SK-N-SH treated with all-trans-retinoic acid at 6 μM for 48 hours (cell line): ENCODE measurements at regions not wholly inside any gene's neighbourhood (a gene's known extent, or its start where the extent isn't known, plus 50 kb on each side); places are given as distances from the start of the nearest gene placed in this dataset.

Experiments
- ATAC-seq: fragments of 200-7000 bp; cut with Tn5 transposase; 3 replicates; pipeline ENCODE4 v1.9.1; 2020; ENCODE audit warnings: mild to moderate bottlenecking, moderate library complexity
- ARNTL ChIP-seq: fragments of 450-650 bp; formaldehyde crosslinking; IDR thresholded peaks from 2 replicates; pipeline ENCODE4 v1.5.0; 2020; ENCODE audit warnings: low read depth, mild to moderate bottlenecking, moderate library complexity, borderline replicate concordance
- BACH2 ChIP-seq: fragments of 250-450 bp; sonication (Bioruptor Pico); IDR thresholded peaks from 2 replicates; pipeline ENCODE4 v1.9.0; 2021; ENCODE audit warnings: mild to moderate bottlenecking, borderline replicate concordance
- CREB5 ChIP-seq: fragments of 250-450 bp; sonication (Bioruptor Pico); IDR thresholded peaks from 2 replicates; pipeline ENCODE4 v1.5.1; 2020; ENCODE audit warnings: low read depth, mild to moderate bottlenecking, moderate library complexity
- CSDC2 ChIP-seq: fragments of 250-450 bp; sonication (Bioruptor Pico); IDR thresholded peaks from 2 replicates; pipeline ENCODE4 v1.5.0; 2020; ENCODE audit warnings: mild to moderate bottlenecking, moderate library complexity
- CSRNP3 ChIP-seq: fragments of 250-450 bp; sonication (Bioruptor Pico); IDR thresholded peaks from 2 replicates; pipeline ENCODE4 v1.5.1; 2021; ENCODE audit warnings: mild to moderate bottlenecking, moderate library complexity
- ESRRG ChIP-seq: fragments of 250-450 bp; sonication (Bioruptor Pico); IDR thresholded peaks from 2 replicates; pipeline ENCODE4 v1.6.1; 2021; ENCODE audit warnings: mild to moderate bottlenecking
- GLIS3 ChIP-seq: fragments of 250-450 bp; sonication (Bioruptor Pico); IDR thresholded peaks from 2 replicates; pipeline ENCODE4 v1.5.0; 2020; ENCODE audit warnings: mild to moderate bottlenecking, moderate library complexity
- ISL1 ChIP-seq: fragments of 250-450 bp; sonication (Bioruptor Pico); IDR thresholded peaks from 2 replicates; pipeline ENCODE4 v2.1.2; 2022; ENCODE audit warnings: mild to moderate bottlenecking, moderate library complexity
- OSR1 ChIP-seq: fragments of 250-450 bp; sonication (Bioruptor Pico); IDR thresholded peaks from 2 replicates; pipeline ENCODE4 v1.8.0; 2022; ENCODE audit warnings: moderate library complexity, mild to moderate bottlenecking, inconsistent platforms
- PATZ1 ChIP-seq: fragments of 250-450 bp; sonication (Bioruptor Pico); IDR thresholded peaks from 2 replicates; pipeline ENCODE4 v1.8.0; 2020; ENCODE audit warnings: mild to moderate bottlenecking, moderate library complexity, borderline replicate concordance
- POU6F1 ChIP-seq: fragments of 250-450 bp; sonication (Bioruptor Pico); IDR thresholded peaks from 2 replicates; pipeline ENCODE4 v1.8.0; 2021; ENCODE audit warnings: low read depth, mild to moderate bottlenecking, moderate library complexity, borderline replicate concordance
- SNAI2 ChIP-seq: fragments of 250-450 bp; sonication (Bioruptor Pico); IDR thresholded peaks from 2 replicates; pipeline ENCODE4 v1.5.0; 2020; ENCODE audit warnings: mild to moderate bottlenecking, moderate library complexity
- TCF4 ChIP-seq: fragments of 250-450 bp; sonication (Bioruptor Pico); IDR thresholded peaks from 2 replicates; pipeline ENCODE4 v1.8.0; 2021; ENCODE audit warnings: mild to moderate bottlenecking, moderate library complexity, borderline replicate concordance
- TOX ChIP-seq: fragments of 250-450 bp; sonication (Bioruptor Pico); IDR thresholded peaks from 2 replicates; pipeline ENCODE4 v1.8.0; 2021; ENCODE audit warnings: mild to moderate bottlenecking, moderate library complexity, borderline replicate concordance
- TSHZ2 ChIP-seq: fragments of 250-450 bp; sonication (Bioruptor Pico); IDR thresholded peaks from 2 replicates; pipeline ENCODE4 v1.5.0; 2020; ENCODE audit warnings: mild to moderate bottlenecking, moderate library complexity
- ZFP3 ChIP-seq: fragments of 250-450 bp; sonication (Bioruptor Pico); IDR thresholded peaks from 2 replicates; pipeline ENCODE4 v1.5.0; 2020; ENCODE audit warnings: mild to moderate bottlenecking, moderate library complexity
- ZFP30 ChIP-seq: fragments of 450-650 bp; formaldehyde crosslinking; IDR thresholded peaks from 2 replicates; pipeline ENCODE4 v1.5.0; 2022; ENCODE audit warnings: mild to moderate bottlenecking, moderate library complexity
- ZNF565 ChIP-seq: fragments of 450-650 bp; formaldehyde crosslinking; conservative IDR thresholded peaks from 2 replicates; pipeline ENCODE4 v1.5.0; 2020; ENCODE audit warnings: low read depth, mild to moderate bottlenecking, moderate library complexity
- ZNF70 ChIP-seq: fragments of 450-650 bp; formaldehyde crosslinking; IDR thresholded peaks from 2 replicates; pipeline ENCODE4 v1.5.0; 2020; ENCODE audit warnings: mild to moderate bottlenecking, moderate library complexity
- ZNF8 ChIP-seq: fragments of 450-650 bp; formaldehyde crosslinking; IDR thresholded peaks from 2 replicates; pipeline ENCODE4 v1.5.0; 2020; ENCODE audit warnings: mild to moderate bottlenecking, moderate library complexity

- TF ChIP-seq CREB5 = no peak
- no peak for TF ChIP-seq ESRRG (CRISPR knock-in tag)
- TF ChIP-seq, all 23 proteins: peak for 0
Observed at GRCh38 chr12:42935090-42935489, 345.5 kb upstream of the PRICKLE1 start (continued).

- no peak for TF ChIP-seq ARNTL
- ATAC-seq = no peak
Observed at GRCh38 chr12:42933461-42934081, 344.0 kb upstream of the PRICKLE1 start.

GRCh38 chr12:42932936-42933335, 343.4 kb upstream of the PRICKLE1 start:
- no peak for TF ChIP-seq BACH2
- ATAC-seq = no peak

- no peak for ATAC-seq
- TF ChIP-seq TSHZ2 (CRISPR knock-in tag) (no peak), ZNF70 (CRISPR knock-in tag) (no peak), CSDC2 (no peak), ISL1 (CRISPR knock-in tag) (no peak), TOX (CRISPR knock-in tag) (no peak), ZFP3 (CRISPR knock-in tag) (no peak), OSR1 (CRISPR knock-in tag) (no peak)
- TF ChIP-seq, all 23 proteins: peak for 0
Observed at GRCh38 chr12:42926232-42926631, 336.7 kb upstream of the PRICKLE1 start.

GRCh38 chr12:42924482-42924881, 334.9 kb upstream of the PRICKLE1 start:
- no peak for ATAC-seq
- TF ChIP-seq OSR1 (CRISPR knock-in tag) = no peak
- TF ChIP-seq ESRRG (CRISPR knock-in tag) = no peak
- TF ChIP-seq ZNF70 (CRISPR knock-in tag) = no peak
- TF ChIP-seq GLIS3 (CRISPR knock-in tag) = no peak
- no peak for TF ChIP-seq ARNTL
- TF ChIP-seq POU6F1 (CRISPR knock-in tag) = no peak
- TF ChIP-seq ZFP30 (CRISPR knock-in tag) = no peak
- TF ChIP-seq PATZ1 (CRISPR knock-in tag) = no peak
- TF ChIP-seq TCF4 (CRISPR knock-in tag) = no peak
- TF ChIP-seq ZNF8 (CRISPR knock-in tag) = no peak
- no peak for TF ChIP-seq TOX (CRISPR knock-in tag)
- no peak for TF ChIP-seq SNAI2
- TF ChIP-seq BACH2 = no peak
- TF ChIP-seq ZNF565 (CRISPR knock-in tag) = no peak
- TF ChIP-seq TSHZ2 (CRISPR knock-in tag) = no peak
- TF ChIP-seq CSRNP3 = no peak
- TF ChIP-seq ZFP3 (CRISPR knock-in tag) = no peak
- TF ChIP-seq, all 23 proteins: peak for 0
